CD14-positive monocyte (primary cell): ENCODE measurements at regions not wholly inside any gene's neighbourhood (a gene's known extent, or its start where the extent isn't known, plus 50 kb on each side); places are given as distances from the start of the nearest gene placed in this dataset.

ENCODE experiments used
- DNase-seq, 3 donors: peaks; one replicate each; pipeline ENCODE4 v3.0.0-alpha.2; 2011 to 2022
- H2AFZ ChIP-seq: 2 replicates; pipeline ENCODE4 v1.6.0; 2012; ENCODE audit warnings: mild to moderate bottlenecking, low read depth, low read length, inconsistent platforms; ENCODE audit not compliant: insufficient read depth, poor library complexity, severe bottlenecking
- H3K27ac ChIP-seq, 2 donors: 1 replicate in 1 of 2; 2 replicates in 1 of 2; pipeline ENCODE4 v1.5.1; 2012 to 2013; ENCODE audit warnings: low read length in 2 of 2, control low read depth in 1 of 2, inconsistent platforms in 1 of 2, low read depth in 1 of 2, mild to moderate bottlenecking in 1 of 2
- H3K27me3 ChIP-seq, 2 donors: one replicate each; pipeline versions ENCODE4 v1.6.0 to v1.6.1; 2011 to 2013; ENCODE audit warnings: low read length in 2 of 2; ENCODE audit not compliant: control insufficient read depth in 2 of 2, insufficient read depth in 2 of 2
- H3K36me3 ChIP-seq, 2 donors: replicated peaks in 1 of 2; 1 replicate in 1 of 2; 2 replicates in 1 of 2; pipeline versions ENCODE4 v1.5.1 to v1.6.1; 2012 to 2013; ENCODE audit warnings: low read length in 2 of 2, control low read depth in 1 of 2, inconsistent platforms in 1 of 2, mild to moderate bottlenecking in 1 of 2; ENCODE audit not compliant: insufficient read depth in 2 of 2, control insufficient read depth in 1 of 2
- H3K4me1 ChIP-seq, 2 donors: 1 replicate in 1 of 2; 2 replicates in 1 of 2; pipeline versions ENCODE4 v1.5.1 to v1.6.1; 2012 to 2013; ENCODE audit warnings: low read length in 2 of 2, control low read depth in 1 of 2, inconsistent platforms in 1 of 2, mild to moderate bottlenecking in 1 of 2, moderate library complexity in 1 of 2; ENCODE audit not compliant: insufficient read depth in 2 of 2, control insufficient read depth in 1 of 2
- H3K4me2 ChIP-seq: replicated peaks from 2 replicates; pipeline ENCODE3; 2012; ENCODE audit warnings: low read length, moderate library complexity, mild to moderate bottlenecking; ENCODE audit not compliant: poor library complexity, severe bottlenecking; ENCODE audit errors: extremely low read depth
- H3K4me3 ChIP-seq, 3 experiments: fragments of 200-600 bp in 1 of 3; sonication (generic) in 1 of 3; replicated peaks in 1 of 3; 1 replicate in 2 of 3; 2 replicates in 1 of 3; pipeline ENCODE4 v1.5.1; 2011 to 2013; ENCODE audit warnings: low read length in 3 of 3, mild to moderate bottlenecking in 3 of 3, control low read depth in 2 of 3, low read depth in 2 of 3, inconsistent platforms in 1 of 3, moderate library complexity in 1 of 3
- H3K79me2 ChIP-seq: 2 replicates; pipeline ENCODE4 v1.6.0; 2012; ENCODE audit warnings: mild to moderate bottlenecking, control low read depth, inconsistent platforms, low read length, moderate library complexity; ENCODE audit not compliant: insufficient read depth
- H3K9ac ChIP-seq: 2 replicates; pipeline ENCODE4 v1.6.0; 2017; ENCODE audit warnings: low read length, mild to moderate bottlenecking; ENCODE audit not compliant: insufficient read depth, poor library complexity, severe bottlenecking
- H3K9me3 ChIP-seq, 2 donors: replicated peaks in 1 of 2; 1 replicate in 1 of 2; 2 replicates in 1 of 2; pipeline versions ENCODE4 v1.5.1 to v1.6.1; 2012 to 2013; ENCODE audit warnings: low read length in 2 of 2, control low read depth in 1 of 2; ENCODE audit not compliant: control insufficient read depth in 1 of 2, insufficient read depth in 1 of 2
- H4K20me1 ChIP-seq: 2 replicates; pipeline ENCODE4 v1.6.0; 2012; ENCODE audit warnings: mild to moderate bottlenecking, low read length, control low read depth, moderate library complexity; ENCODE audit not compliant: insufficient read depth
- H3K27ac Mint-ChIP-seq, 7 donors: one replicate each; pipeline ENCODE4 v1.8.0; 2020; ENCODE audit warnings: mild to moderate bottlenecking in 7 of 7, mixed read lengths in 7 of 7, moderate library complexity in 6 of 7, inconsistent platforms in 2 of 7
- H3K27me3 Mint-ChIP-seq, 3 donors: one replicate each; pipeline ENCODE4 v1.8.0; 2021 to 2022; ENCODE audit warnings: low read depth in 3 of 3, mild to moderate bottlenecking in 3 of 3, mixed read lengths in 3 of 3, moderate library complexity in 3 of 3, inconsistent platforms in 1 of 3
- H3K36me3 Mint-ChIP-seq, 2 donors: one replicate each; pipeline ENCODE4 v1.8.0; 2020; ENCODE audit warnings: mixed read lengths in 2 of 2, inconsistent platforms in 1 of 2, mild to moderate bottlenecking in 1 of 2
- H3K4me1 Mint-ChIP-seq: one replicate; pipeline ENCODE4 v1.8.0; 2020; ENCODE audit warnings: mild to moderate bottlenecking, mixed read lengths
- H3K4me3 Mint-ChIP-seq, 2 donors: one replicate each; pipeline ENCODE4 v1.8.0; 2020; ENCODE audit warnings: mild to moderate bottlenecking in 2 of 2, mixed read lengths in 2 of 2, moderate library complexity in 1 of 2
- H3K9me3 Mint-ChIP-seq, 7 donors: one replicate each; pipeline ENCODE4 v1.8.0; 2020 to 2022; ENCODE audit warnings: mixed read lengths in 7 of 7, mild to moderate bottlenecking in 6 of 7, moderate library complexity in 6 of 7, inconsistent platforms in 2 of 7
- WGBS: methylation state at CpG from one replicate; pipeline ENCODE4 v1.1.5; 2013; ENCODE audit warnings: missing lambda C conversion rate; ENCODE audit not compliant: insufficient coverage; 5-methylcytosine and 5-hydroxymethylcytosine counted together
- intact Hi-C, 2 donors: fragments of 100-400 bp; cut with micrococcal nuclease; formaldehyde crosslinking; loops; one replicate each; pipeline versions ENCODE4 v1.15.0 to v1.15.1; 2023
- TF ChIP-seq, protein P1 (sequence below): fragments of 200-600 bp; IDR thresholded peaks from one replicate; pipeline ENCODE4 v1.8.0; 2022; ENCODE audit warnings: antibody characterized with exemption, mild to moderate bottlenecking

DNA sequence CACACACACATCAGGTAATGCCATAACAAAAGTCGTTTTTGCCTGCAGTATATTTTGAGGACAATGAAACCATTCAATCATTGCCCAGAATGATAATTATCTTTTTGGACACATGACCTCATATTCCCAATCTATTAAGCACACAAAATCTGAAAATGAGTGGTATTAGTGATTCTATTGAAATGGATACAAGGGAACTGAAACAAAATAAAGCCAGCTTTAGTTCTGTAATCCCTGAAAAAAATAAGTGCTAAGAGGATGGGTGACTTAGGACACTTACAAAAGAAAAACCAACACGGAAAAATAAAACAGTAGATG lies 128.3 kb upstream of the MAF start:
- Mint-ChIP-seq H3K4me1 (no peaks in the 10 kb centered on the region), H3K4me3 (no peak overlapping the region), H3K27ac (no peak overlapping the region), H3K9me3 (peaks cover 0 to 7% (median 2%) of the 10 kb centered on the region in 7 donors), H3K36me3 (no peaks in the 10 kb centered on the region), H3K27me3 (peaks cover 0 to 4% (median 0%) of the 10 kb centered on the region in 3 donors)
- Histone ChIP-seq H3K27ac (no peak overlapping the region), H3K4me2 (no peak overlapping the region), H3K4me3 (no peak overlapping the region), H3K9ac (no peak overlapping the region), H3K9me3 (no peaks in the 10 kb centered on the region), H3K79me2 (no peaks in the 10 kb centered on the region), H3K4me1 (no peaks in the 10 kb centered on the region), H3K27me3 (no peaks in the 10 kb centered on the region), H3K36me3 (no peaks in the 10 kb centered on the region), H2AFZ (no peak overlapping the region), H4K20me1 (no peaks in the 10 kb centered on the region)
- 100% methylated on average over 1 of the region's 2 CpGs for WGBS
- DNase-seq = no peak
- TF ChIP-seq, protein P1, sequence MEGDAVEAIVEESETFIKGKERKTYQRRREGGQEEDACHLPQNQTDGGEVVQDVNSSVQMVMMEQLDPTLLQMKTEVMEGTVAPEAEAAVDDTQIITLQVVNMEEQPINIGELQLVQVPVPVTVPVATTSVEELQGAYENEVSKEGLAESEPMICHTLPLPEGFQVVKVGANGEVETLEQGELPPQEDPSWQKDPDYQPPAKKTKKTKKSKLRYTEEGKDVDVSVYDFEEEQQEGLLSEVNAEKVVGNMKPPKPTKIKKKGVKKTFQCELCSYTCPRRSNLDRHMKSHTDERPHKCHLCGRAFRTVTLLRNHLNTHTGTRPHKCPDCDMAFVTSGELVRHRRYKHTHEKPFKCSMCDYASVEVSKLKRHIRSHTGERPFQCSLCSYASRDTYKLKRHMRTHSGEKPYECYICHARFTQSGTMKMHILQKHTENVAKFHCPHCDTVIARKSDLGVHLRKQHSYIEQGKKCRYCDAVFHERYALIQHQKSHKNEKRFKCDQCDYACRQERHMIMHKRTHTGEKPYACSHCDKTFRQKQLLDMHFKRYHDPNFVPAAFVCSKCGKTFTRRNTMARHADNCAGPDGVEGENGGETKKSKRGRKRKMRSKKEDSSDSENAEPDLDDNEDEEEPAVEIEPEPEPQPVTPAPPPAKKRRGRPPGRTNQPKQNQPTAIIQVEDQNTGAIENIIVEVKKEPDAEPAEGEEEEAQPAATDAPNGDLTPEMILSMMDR = no peak
- intact Hi-C loops = no loop called here

DNA sequence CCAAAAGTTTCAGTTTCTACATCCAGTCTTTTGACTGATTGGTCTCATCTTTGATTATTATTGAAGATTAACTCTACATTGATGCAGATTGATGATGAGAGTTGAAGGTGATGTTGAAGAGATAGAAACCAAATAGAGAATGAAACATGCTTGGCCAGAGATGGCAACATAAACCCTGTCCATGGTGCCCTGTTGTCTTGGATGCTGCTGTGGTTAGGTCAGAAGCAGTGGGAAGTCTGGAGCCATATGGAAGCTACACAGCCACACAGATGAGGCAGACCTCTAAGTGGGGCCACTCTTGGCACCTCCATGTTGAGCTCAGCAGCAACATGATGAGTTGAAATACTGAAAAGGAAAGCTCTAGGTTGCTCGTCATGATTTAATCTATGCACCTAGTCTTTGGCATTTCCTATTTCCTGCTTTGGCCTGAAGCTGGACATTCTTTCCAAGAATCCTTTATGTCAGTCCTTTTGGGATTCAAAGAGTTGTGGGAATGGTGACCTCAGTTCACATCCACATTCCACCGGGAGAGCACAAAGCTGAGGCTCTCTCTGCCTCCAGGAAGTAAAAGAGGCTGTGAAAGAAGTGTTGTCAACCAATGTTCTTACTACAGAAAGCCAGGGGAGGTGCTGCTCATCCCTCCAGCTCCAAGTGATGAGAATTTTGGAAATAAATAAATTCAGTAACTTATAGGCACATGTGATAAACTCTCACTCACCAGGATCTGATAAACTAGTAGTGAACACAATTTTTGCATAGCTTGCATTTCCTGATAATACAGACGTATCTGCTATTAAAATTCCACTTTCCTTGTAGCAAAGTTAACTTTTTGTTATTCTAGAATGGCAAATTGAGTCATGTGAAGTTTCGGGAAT lies 127.7 kb upstream of the MAF start:
- Histone ChIP-seq H3K9me3 (no peaks in the 10 kb centered on the region), H3K4me1 (no peaks in the 10 kb centered on the region), H3K27me3 (no peaks in the 10 kb centered on the region), H4K20me1 (no peaks in the 10 kb centered on the region), H3K9ac (no peak overlapping the region), H3K27ac (no peak overlapping the region), H3K79me2 (no peaks in the 10 kb centered on the region), H3K36me3 (no peaks in the 10 kb centered on the region), H3K4me2 (no peak overlapping the region), H2AFZ (no peak overlapping the region), H3K4me3 (no peak overlapping the region)
- peaks cover 0 to 6% (median 3%) of the 10 kb centered on the region in 7 donors for H3K9me3 Mint-ChIP-seq
- intact Hi-C loops = no loop called here
- H3K36me3 Mint-ChIP-seq = no peaks in the 10 kb centered on the region
- TF ChIP-seq, protein P1 = no peak
- no peak overlapping the region for H3K4me3 Mint-ChIP-seq
- 100% methylated on average over 1 of the region's 4 CpGs for WGBS
- no peak for DNase-seq
- H3K27me3 Mint-ChIP-seq = peaks cover 0 to 2% (median 0%) of the 10 kb centered on the region in 3 donors
- no peaks in the 10 kb centered on the region for H3K4me1 Mint-ChIP-seq
- H3K27ac Mint-ChIP-seq = no peak overlapping the region
